Mucosa of descending colon (tissue), 3 donors: ENCODE measurements at regions not wholly inside any gene's neighbourhood (a gene's known extent, or its start where the extent isn't known, plus 50 kb on each side); places are given as distances from the start of the nearest gene placed in this dataset.

Experiments
- ATAC-seq: fragments of 200-7000 bp; cut with Tn5 transposase; one replicate; pipeline ENCODE4 v1.9.1; 2020; ENCODE audit warnings: mild to moderate bottlenecking, moderate library complexity
- DNase-seq, 3 donors: peaks; one replicate each; pipeline ENCODE4 v3.0.0-alpha.2; 2020
- H3K36me3 ChIP-seq: fragments of 200-600 bp; one replicate; pipeline ENCODE4 v1.8.0; 2021; ENCODE audit warnings: low read depth, mild to moderate bottlenecking
- H3K4me1 ChIP-seq: fragments of 200-600 bp; one replicate; pipeline ENCODE4 v1.8.0; 2021; ENCODE audit warnings: low read depth, mild to moderate bottlenecking
- H3K4me3 ChIP-seq: fragments of 200-600 bp; one replicate; pipeline ENCODE4 v1.8.0; 2021; ENCODE audit warnings: mild to moderate bottlenecking
- H3K9me3 ChIP-seq: fragments of 200-600 bp; one replicate; pipeline ENCODE4 v1.8.0; 2021; ENCODE audit warnings: mild to moderate bottlenecking
- CTCF ChIP-seq: fragments of 200-600 bp; IDR thresholded peaks from one replicate; pipeline ENCODE4 v1.8.0; 2022; ENCODE audit warnings: antibody characterized with exemption, mild to moderate bottlenecking
- intact Hi-C, 2 donors: fragments of 100-400 bp; cut with DNase I in 1 of 2; cut with micrococcal nuclease in 1 of 2; formaldehyde crosslinking; loops; one replicate each; pipeline versions ENCODE4 v1.11.0 to v1.11.1; 2022; cut with DNase I, micrococcal nuclease
- donor health status: DM: no; HTN: no; CAD: no; lungs with moderate emphysema.
- donor health status: DM: no; HTN: no; CAD: no.
- donor health status: DM: no; HTN: yes; CAD: no.

- no peaks in the 10 kb centered on the region for H3K9me3 ChIP-seq
- ATAC-seq (no peak), DNase-seq (no peak)
- no peak overlapping the region for H3K4me3 ChIP-seq
- no peaks in the 10 kb centered on the region for H3K36me3 ChIP-seq
- TF ChIP-seq CTCF: no peak
- intact Hi-C loops: no loop called here
- no peaks in the 10 kb centered on the region for H3K4me1 ChIP-seq
Measured at GRCh38 chr13:106961216-106961615, 393.3 kb upstream of the ARGLU1 start.

- Histone ChIP-seq H3K4me1 (no peaks in the 10 kb centered on the region), H3K4me3 (no peak overlapping the region), H3K9me3 (peaks cover 5% of the 10 kb centered on the region), H3K36me3 (no peaks in the 10 kb centered on the region)
- intact Hi-C loops: no loop called here
- ATAC-seq (no peak), DNase-seq (no peak)
- no peak for TF ChIP-seq CTCF
Measured at GRCh38 chr13:106958621-106959048, 390.7 kb upstream of the ARGLU1 start.

GRCh38 chr13:106942563-106942962, 374.6 kb upstream of the ARGLU1 start:
- TF ChIP-seq CTCF: no peak
- Histone ChIP-seq H3K4me3 (no peak overlapping the region), H3K9me3 (no peaks in the 10 kb centered on the region), H3K36me3 (no peaks in the 10 kb centered on the region), H3K4me1 (no peaks in the 10 kb centered on the region)
- no peak for DNase-seq
- no peak for ATAC-seq
- intact Hi-C loops: no loop called here

GRCh38 chr13:106941779-106942178, 373.8 kb upstream of the ARGLU1 start:
- intact Hi-C loops: no loop called here
- TF ChIP-seq CTCF: no peak
- Histone ChIP-seq H3K36me3 (no peaks in the 10 kb centered on the region), H3K4me3 (no peak overlapping the region), H3K4me1 (no peaks in the 10 kb centered on the region), H3K9me3 (no peaks in the 10 kb centered on the region)
- DNase-seq (no peak), ATAC-seq (no peak)

- no peaks in the 10 kb centered on the region for H3K4me1 ChIP-seq
- no peak for TF ChIP-seq CTCF
- no peak for DNase-seq
- no peak overlapping the region for H3K4me3 ChIP-seq
- no peak for ATAC-seq
- no peaks in the 10 kb centered on the region for H3K9me3 ChIP-seq
- H3K36me3 ChIP-seq: no peaks in the 10 kb centered on the region
- intact Hi-C loops: no loop called here
Measured at GRCh38 chr13:106927421-106927820, 359.5 kb upstream of the ARGLU1 start.

GRCh38 chr13:106922384-106922783, 354.4 kb upstream of the ARGLU1 start:
- Histone ChIP-seq H3K9me3 (no peaks in the 10 kb centered on the region), H3K36me3 (no peaks in the 10 kb centered on the region), H3K4me1 (no peaks in the 10 kb centered on the region), H3K4me3 (no peak overlapping the region)
- intact Hi-C loops: no loop called here
- DNase-seq (no peak), ATAC-seq (no peak)
- TF ChIP-seq CTCF: no peak
